GM18508 (cell line): ENCODE measurements at regions not wholly inside any gene's neighbourhood (a gene's known extent, or its start where the extent isn't known, plus 50 kb on each side); places are given as distances from the start of the nearest gene placed in this dataset.
"Not testable (repeated sequence)": the region's sequence is repeated elsewhere in the genome, so short reads cannot be mapped to it uniquely, and the experiment has no call there.

Experiments used
- ATAC-seq: cut with Tn5 transposase; IDR thresholded peaks from one replicate; pipeline ENCODE4 v1.9.1; 2021; ENCODE audit warnings: moderate number of reproducible peaks; ENCODE audit not compliant: insufficient read depth, unreplicated experiment

- no peak for ATAC-seq
Measured at GRCh38 chr13:94906605-94907004, 194.3 kb upstream of the SOX21 start.

- no peak for ATAC-seq
Measured at GRCh38 chr13:94902722-94903407, 190.5 kb upstream of the SOX21 start.

- no peak for ATAC-seq
Measured at GRCh38 chr13:94901070-94901469, 188.7 kb upstream of the SOX21 start.

GRCh38 chr13:94896719-94897317 lies 184.5 kb upstream of the SOX21 start:
- no peak for ATAC-seq

GRCh38 chr13:94896238-94896637 lies 183.9 kb upstream of the SOX21 start:
- ATAC-seq = no peak

GRCh38 chr13:94886191-94886590 lies 173.8 kb upstream of the SOX21 start:
- no peak for ATAC-seq

GRCh38 chr13:94880463-94880862 lies 168.1 kb upstream of the SOX21 start:
- no peak for ATAC-seq

- no peak for ATAC-seq
Measured at GRCh38 chr13:94878602-94879165, 166.3 kb upstream of the SOX21 start.

GRCh38 chr13:94864474-94864873 lies 152.1 kb upstream of the SOX21 start:
- no peak for ATAC-seq

GRCh38 chr13:94860981-94861407 lies 148.6 kb upstream of the SOX21 start:
- peak; percentile 74 for ATAC-seq

- no peak for ATAC-seq
Measured at GRCh38 chr13:94859811-94860210, 147.5 kb upstream of the SOX21 start.

- no peak for ATAC-seq
Measured at GRCh38 chr13:94859278-94859691, 146.9 kb upstream of the SOX21 start.

GRCh38 chr13:94858856-94859255 lies 146.5 kb upstream of the SOX21 start:
- ATAC-seq = no peak

GRCh38 chr13:94854688-94855087 lies 142.3 kb upstream of the SOX21 start:
- no peak for ATAC-seq

GRCh38 chr13:94851576-94851975 lies 139.2 kb upstream of the SOX21 start:
- ATAC-seq = no peak

- ATAC-seq = no peak
Measured at GRCh38 chr13:94849254-94849653, 136.9 kb upstream of the SOX21 start.

- ATAC-seq = no peak
Measured at GRCh38 chr13:94842901-94843300, 130.6 kb upstream of the SOX21 start.

GRCh38 chr13:94837056-94837455 lies 124.7 kb upstream of the SOX21 start:
- ATAC-seq = not testable (repeated sequence)

GRCh38 chr13:94829837-94830365 lies 117.6 kb upstream of the SOX21 start:
- ATAC-seq = no peak

- ATAC-seq = no peak
Measured at GRCh38 chr13:94829185-94829836, 117.0 kb upstream of the SOX21 start.

- ATAC-seq = no peak
Measured at GRCh38 chr13:94827566-94827965, 115.2 kb upstream of the SOX21 start.
